ENCODE measurements at regions not wholly inside any gene's neighbourhood (a gene's known extent, or its start where the extent isn't known, plus 50 kb on each side); places are given as distances from the start of the nearest gene placed in this dataset.

DNA sequence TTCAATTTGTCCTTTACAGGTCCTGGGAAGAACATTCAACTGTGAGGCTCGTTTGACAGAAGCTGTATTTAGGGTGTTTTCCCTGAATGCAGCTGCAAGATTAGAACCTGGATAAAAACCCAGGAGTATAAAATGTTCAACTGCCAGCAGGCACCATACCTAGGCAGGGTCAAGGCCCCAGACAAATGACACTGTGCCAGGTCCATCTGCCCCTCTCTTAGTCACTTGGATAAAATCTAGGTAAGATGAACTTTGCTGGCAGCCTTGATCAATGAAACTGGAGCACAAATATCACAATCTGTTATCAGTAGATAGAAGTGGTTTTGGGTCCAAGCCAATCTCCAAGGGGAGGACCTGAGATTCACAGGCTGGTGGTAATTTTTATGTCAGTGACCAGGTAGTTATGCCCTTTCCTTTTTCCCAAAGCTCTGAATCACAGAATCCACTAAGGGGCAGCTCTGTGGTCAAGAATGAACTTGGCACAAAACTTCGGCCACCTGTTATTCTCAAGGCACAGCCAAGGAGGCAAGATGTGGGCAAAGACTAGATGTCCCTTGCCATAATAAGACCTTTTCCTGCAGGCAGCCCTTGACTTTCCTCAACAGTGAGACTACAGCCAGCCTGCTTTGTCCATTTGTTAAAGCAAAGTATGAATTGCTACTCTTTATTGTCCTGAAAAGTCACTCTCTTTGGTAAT, 501.0 kb downstream of the PPARGC1A start:
- DNase-seq: no peak

DNA sequence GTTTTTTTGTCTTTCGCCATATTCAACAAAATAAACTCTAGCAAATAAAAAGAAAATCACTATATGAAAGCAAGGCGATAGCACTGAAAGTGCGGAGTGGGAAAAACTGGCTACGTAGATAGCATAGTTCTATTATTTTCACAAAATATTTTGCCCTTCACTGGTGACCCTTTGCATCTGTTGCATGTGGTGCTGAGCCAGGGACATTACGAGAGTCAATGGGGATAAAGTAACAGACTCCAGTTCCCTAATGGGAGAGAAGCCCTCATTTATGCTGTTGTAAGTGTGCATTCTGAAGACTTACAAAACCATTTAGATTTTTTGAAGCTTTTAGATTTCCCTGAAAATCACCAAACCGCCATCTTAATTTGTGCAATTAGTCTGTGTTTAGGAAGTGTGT, 501.6 kb downstream of the PPARGC1A start:
- DNase-seq: no peak

DNA sequence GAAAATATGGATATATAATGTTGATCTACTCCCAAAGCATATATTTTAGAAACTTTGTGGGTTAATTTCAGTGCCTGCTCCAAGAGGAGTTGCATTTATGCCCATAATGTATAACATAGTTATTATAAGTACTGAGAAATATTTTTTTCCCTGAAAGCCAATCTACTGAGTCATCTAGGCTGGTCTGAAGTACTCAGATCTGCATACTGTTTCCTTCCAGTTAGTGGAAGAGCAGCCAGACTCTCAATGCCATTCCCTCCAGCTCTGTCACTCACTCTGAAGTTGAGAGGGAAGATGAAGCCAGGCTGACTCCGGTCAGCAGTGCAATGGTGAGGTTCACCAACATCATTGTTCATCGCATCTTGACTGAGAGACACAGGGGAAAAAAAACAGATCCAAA, 505.1 kb downstream of the PPARGC1A start:
- DNase-seq: no peak

DNA sequence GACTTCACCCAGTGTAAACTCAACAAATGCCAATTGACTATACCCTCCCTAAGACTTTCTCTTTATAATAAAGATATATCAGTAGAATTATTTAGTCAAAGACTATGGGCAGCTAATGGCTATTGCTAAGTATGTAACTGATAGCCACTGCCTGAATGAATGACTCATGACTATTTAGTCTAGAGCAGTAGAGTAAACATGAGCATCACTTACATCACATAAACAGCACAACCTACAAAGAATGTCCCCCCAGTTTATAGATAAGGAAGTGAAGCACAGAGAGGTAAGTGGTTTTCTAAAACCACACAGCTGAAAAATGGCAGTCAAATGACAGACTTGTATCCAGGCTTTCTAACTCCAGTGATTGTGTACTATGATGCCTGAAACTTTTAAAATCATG, 507.0 kb downstream of the PPARGC1A start:
- no peak for DNase-seq

DNA sequence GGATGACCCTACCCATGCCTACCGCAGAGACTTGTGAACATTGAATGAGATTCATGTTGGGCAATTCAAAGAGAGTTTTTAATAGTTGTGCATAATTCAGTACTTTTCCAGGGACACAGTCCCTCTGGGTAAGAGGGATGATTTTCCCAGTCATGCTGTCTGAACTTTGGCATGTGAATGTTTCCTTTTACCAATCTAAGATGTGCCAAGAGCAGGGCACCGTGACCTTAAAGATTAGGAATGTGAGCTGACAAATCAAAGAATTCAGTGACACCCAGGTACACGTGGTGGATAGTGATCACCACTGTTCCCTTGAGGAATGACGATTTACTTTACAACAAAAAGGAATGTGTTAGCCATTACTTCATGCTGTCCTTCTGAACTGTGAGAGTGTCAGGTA, 515.6 kb downstream of the PPARGC1A start:
- DNase-seq: no peak

GRCh38 chr4:23373261-23373660, 516.6 kb downstream of the PPARGC1A start:
- DNase-seq: no peak

DNA sequence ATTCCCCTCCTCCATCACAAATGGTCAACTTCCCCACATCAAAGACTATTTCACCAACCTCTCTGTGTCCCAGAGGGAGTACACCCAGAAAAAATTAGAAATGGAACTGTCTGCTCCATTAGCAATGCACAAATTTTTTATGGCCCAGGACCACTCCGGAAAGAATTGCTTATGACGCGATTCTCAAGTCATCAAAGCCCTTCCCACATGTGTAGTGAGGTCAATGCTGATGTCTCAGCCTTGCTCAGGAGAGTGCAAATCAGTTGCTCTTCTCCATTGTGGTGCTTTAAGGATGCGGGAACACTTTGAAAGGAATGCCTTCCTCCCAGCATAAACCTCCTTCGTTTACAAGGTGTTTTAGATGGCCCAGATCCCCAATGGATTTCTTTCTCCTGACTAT, 518.3 kb downstream of the PPARGC1A start:
- no peak for DNase-seq

- DNase-seq: no peak
Measured at GRCh38 chr4:23369331-23369730, 520.5 kb downstream of the PPARGC1A start.

GRCh38 chr4:23368081-23368697, 521.7 kb downstream of the PPARGC1A start:
- no peak for DNase-seq

DNA sequence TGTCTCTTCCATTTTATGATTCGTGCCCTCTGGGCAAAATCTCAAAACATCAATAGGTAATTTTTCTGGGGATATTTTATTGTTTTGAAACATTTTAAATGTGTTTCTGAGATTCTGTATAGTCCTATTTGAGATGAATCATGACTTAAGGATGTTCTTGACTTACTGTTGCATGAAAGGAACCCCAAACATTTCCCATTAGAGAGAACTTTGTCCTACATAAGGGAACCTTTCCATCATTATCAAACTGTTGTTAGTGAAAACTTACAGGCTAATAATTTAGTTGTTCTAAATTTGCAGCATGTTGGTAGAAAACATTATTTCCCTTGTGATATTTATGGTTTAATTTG, 523.3 kb downstream of the PPARGC1A start:
- DNase-seq: no peak

- DNase-seq: no peak
Measured at GRCh38 chr4:23365871-23366556, 523.8 kb downstream of the PPARGC1A start.

DNA sequence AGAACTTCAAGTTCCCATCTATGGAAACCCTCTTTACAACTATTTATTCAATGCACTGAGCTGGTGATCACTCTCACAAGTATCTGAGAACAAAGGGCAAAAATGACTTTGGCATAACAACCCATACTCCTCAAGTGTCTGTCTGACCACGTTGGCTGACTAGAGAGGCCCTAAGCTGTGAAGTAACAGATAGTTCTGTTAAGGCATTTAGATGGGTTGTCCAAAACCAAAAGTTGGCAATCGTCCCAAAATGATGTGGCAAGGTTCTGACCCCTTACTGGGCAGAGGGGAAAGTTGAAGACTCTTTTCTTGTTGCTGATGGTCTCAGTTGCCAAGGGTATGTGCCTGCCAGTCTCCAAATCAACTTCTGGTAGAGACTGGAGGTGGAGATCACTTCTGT, 524.8 kb downstream of the PPARGC1A start:
- no peak for DNase-seq

DNA sequence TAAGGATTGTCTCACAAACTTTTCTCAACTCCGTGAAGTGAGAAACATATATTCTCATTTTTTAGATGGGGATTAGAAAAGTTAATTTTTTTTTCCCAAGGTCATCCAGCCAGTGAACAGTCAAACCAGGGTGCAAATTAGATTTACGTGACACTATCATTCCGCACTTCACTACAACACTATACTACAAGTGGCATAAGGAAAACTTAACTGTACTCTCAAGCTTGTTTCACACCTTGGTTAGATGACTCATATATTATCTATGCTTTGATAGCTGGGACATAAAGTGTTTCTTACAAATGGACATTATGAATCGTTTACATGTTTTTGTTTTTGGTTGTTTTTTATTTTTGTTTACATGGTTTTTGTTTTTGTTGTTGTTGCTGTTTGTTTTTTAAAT, 525.7 kb downstream of the PPARGC1A start:
- no peak for DNase-seq

DNA sequence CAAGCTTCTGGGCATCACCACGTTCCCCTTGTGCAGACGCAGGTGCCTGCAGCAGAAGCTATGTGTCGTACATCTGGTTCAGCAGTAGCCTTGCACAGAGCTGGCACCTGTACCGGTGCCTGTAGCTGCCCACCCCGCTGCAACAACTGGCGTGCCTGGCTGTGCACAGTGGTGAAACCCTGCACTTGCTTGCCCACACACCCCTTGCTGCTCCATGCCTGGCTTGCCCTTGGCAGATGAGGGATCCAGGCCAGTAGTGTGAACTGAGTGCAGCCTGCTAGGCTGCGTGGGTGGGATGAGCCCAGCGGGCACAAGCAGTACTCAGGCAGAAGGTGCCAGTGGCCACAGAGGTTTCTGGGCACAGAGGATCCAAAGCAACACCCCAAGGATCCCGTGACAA, 528.4 kb downstream of the PPARGC1A start:
- DNase-seq: no peak

DNA sequence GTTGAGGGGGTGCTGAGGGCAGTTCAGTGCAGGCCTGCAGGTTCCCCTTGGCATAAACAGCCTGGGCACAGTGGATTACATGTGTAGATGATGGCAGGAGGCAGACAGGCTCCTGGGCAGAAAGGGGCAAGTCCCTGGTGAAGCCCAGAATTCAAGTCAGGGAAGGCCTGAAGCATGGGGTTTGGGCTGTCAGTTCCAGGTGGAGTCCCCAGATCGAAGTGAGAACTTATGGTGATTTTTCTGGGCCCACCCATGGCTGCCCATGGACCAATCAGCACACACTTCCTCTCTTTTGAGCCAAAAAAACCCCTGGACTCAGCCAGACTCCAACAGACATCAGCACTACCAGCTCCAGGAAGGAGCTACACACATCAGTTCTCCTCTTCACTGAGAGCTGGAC, 529.1 kb downstream of the PPARGC1A start:
- no peak for DNase-seq

- no peak for DNase-seq
Measured at GRCh38 chr4:23355258-23355657, 534.6 kb downstream of the PPARGC1A start.

- DNase-seq: no peak
Measured at GRCh38 chr4:23353200-23353599, 536.6 kb downstream of the PPARGC1A start.

- DNase-seq: no peak
Measured at GRCh38 chr4:23348789-23349498, 540.9 kb downstream of the PPARGC1A start.

DNA sequence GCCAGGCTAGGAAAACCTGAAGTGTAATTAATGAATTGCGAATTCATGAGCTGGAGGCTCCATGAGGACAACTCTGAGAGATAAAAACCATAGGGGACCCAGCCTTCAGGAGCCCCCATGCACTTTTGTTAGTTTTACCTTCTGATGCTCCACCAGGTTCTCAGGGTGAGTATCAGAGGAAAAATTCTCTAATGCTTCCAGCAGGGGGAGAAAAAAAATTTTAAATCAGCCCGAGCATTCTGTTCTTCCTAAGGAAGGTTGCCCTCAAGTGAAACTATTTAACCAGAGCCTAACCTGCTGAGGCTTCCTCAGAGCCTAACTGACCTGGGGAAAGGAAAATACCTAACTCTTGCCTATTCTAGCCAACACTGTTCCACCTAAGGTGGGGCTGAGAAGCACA, 552.6 kb downstream of the PPARGC1A start:
- no peak for DNase-seq

DNA sequence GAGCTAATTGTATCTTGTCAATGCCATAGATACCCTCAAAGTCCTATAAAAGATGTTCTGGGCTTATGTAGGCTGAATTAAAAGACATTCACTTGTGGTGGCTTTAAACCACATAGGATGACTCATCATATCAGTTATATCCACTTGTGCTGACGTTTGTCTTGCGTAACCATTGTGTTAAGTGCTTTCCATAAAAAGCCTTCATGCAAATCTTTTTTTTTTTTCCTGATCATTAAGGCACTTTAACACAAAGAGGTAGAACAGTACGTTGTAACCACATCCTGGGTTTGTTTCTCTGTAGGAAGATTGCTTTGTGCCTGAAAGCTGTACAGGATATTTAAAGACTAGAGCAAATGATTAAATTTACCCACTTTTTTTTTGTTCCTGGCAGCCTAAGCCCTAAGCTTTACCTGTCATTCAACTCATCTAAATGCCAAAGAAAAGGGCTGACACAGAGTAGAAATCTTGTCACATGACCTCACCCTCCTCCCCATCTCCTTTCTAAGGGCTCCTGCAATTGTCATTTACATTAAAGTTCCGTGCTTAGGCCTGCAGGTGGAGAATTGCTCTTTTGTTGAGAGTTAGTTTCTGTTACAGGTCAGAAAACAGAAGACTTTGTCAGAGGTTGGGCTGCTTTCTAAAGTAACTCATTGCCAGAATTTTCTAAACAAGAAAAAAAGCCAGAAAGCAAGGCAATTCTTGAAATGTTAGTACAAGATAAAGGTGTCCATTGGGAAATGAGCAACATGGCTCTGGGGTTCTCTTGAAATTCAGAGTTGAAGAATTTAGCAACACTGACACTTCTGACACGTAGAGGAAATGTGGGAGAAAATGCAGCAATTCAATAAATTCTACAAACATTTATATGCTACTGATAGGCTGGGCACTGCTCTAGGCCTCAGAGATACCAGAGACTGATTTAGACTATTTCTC, 555.6 kb downstream of the PPARGC1A start:
- DNase-seq: no peak

DNA sequence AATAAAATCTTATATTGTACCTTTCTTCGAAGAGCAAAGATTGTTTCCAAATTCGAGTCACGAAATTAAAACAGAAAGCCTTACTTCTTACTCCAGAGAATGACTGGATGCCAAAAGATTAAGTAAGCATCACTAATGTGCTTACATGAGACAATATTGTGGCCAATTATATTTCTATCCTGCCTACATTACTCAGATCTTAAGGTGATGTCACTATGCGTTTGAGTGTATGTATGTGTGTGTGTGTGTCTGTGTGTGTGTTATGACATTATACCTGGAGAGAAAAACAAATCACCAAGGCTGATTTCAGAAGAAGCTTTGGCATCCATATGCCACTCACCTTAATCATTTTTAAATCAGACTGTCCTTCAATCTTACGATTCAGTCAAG, 556.3 kb downstream of the PPARGC1A start:
- no peak for DNase-seq

GRCh38 chr4:23332313-23332712, 557.5 kb downstream of the PPARGC1A start:
- DNase-seq: no peak

- no peak for DNase-seq
Measured at GRCh38 chr4:23327120-23327519, 562.7 kb downstream of the PPARGC1A start.

All from DMS79 treated with DMSO at 0.1 percent for 48 hours (cell line).